Stomach (tissue), 4 donors: ENCODE measurements at regions not wholly inside any gene's neighbourhood (a gene's known extent, or its start where the extent isn't known, plus 50 kb on each side); places are given as distances from the start of the nearest gene placed in this dataset.

ENCODE experiments used
- CTCF ChIP-seq, 7 experiments: fragments of 450-650 bp in 4 of 7; fragments of 200-600 bp in 3 of 7; sonication (generic) in 3 of 7; IDR thresholded peaks; one replicate each; pipeline ENCODE4 v1.5.1; 2016 to 2019; ENCODE audit warnings: antibody characterized with exemption in 7 of 7, control low read depth in 2 of 7, mild to moderate bottlenecking in 1 of 7
- POLR2A ChIP-seq, 4 donors: fragments of 450-650 bp; IDR thresholded peaks; one replicate each; pipeline ENCODE4 v1.6.1; 2016; ENCODE audit warnings: antibody characterized with exemption in 4 of 4, control low read depth in 2 of 4, mild to moderate bottlenecking in 1 of 4, moderate library complexity in 1 of 4

DNA sequence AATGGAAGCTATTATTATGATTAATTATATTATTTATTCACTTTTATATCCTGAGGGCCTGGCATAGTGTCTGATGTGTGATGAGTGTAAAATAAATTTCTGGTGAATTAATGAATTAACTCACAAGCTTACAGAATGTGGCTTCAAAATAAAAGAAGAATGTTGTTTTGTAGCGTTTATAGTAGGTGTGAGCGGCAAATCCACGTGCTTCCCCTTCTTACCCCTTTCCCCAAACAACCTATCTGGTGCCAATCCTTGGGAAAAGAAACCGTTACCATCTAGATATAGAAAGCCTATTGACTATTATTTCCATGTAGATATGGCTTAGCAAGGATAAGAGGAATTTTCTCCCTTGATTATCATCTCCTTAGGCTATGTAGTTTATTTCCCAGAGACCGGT lies 144.6 kb upstream of the CITED2 start:
- no peak for TF ChIP-seq CTCF (IDR thresholded peaks at IDR 0.05)
- TF ChIP-seq POLR2A (IDR thresholded peaks at IDR 0.05), result no peak
